ENCODE measurements at regions not wholly inside any gene's neighbourhood (a gene's known extent, or its start where the extent isn't known, plus 50 kb on each side); places are given as distances from the start of the nearest gene placed in this dataset.

DNA sequence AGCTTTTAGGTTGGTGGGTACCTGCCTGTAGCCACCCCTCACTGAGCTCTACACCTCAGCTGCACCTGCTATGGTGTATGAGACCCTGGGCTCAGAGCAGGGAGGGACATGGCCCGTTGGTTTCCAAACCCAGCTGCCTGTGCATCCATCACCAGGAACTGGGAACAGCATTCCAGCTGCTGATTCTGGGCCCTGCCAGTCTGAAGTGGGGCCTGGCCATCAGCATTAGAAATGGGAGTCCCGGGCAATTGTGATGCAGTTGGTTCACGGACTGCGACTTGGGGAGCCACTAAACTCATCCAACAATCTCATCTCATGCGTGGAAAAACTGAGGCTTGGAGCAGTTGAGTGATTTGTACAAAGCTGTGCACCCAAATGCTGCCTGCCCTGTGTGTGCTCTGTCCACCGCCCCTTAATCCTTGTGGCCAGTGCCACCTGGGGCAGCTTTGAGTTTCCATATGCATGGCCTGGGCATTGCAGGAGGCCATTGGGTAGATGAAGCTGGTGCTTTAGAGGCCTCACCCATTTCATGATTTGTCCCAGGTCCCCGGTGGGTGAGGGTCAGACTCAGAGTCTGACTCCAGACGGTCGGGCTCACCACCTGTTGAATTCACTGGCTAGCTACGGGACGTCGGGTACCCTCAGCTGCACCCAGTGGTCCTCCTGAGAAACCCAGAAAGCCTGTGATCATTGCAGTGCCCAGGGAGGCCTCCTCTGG is 109.0 kb upstream of the SHH start:
- Histone ChIP-seq H3K27ac (ENCODE audit: low read depth, low read length, poor library complexity, severe bottlenecking) (no peak overlapping the region), H3K9me3 (ENCODE audit: low read depth, low read length, poor library complexity, severe bottlenecking) (no peaks in the 10 kb centered on the region), H3K36me3 (ENCODE audit: insufficient read depth, low read length, poor library complexity, severe bottlenecking) (no peaks in the 10 kb centered on the region), H3K27me3 (replicated peaks; ENCODE audit: insufficient read depth, low read depth, low read length, poor library complexity) (peaks cover 43% of the 10 kb centered on the region), H3K4me1 (ENCODE audit: insufficient read depth, low read length, poor library complexity, severe bottlenecking) (no peaks in the 10 kb centered on the region), H3K4me3 (ENCODE audit: low read depth, low read length, poor library complexity, severe bottlenecking) (no peak overlapping the region)
- intact Hi-C loops (cut with micrococcal nuclease; ENCODE audit: unreplicated experiment): no loop called here
- no TSS peak for BruUV-seq (replicated peaks)
- ChIA-PET POLR2A (ENCODE audit: low non-redundant PET) (no interaction called here), CTCF (no interaction called here)
- DNase-seq (ENCODE audit: low spot score): no peak
- no peak for TF ChIP-seq EZH2 (IDR thresholded peaks at IDR 0.05; ENCODE audit: borderline replicate concordance, low read depth, low read length, poor library complexity, severe bottlenecking)
- no peak for TF ChIP-seq CTCF (conservative IDR thresholded peaks at IDR 0.05; ENCODE audit: low read depth, low read length)

DNA sequence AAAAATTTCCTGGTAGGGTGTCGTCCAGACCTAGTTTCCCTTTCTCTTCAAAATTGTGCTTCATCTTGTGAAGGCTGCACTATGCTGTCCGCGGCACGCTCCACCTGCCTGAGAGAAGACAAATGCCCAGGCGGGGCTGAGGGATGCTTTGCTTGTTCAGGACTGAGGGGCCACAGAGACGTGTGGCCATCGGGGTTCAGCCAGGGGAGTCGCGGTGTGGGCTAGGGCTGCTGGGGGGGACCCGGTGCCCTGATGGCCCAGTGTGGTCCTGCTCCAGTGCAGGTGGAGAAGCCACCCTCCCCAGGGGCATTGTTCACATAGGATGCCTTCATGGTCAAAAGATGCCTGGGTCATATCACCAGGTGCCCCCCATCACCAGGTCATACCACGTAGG is 107.8 kb upstream of the SHH start:
- no peak overlapping the region for H3K4me3 ChIP-seq (ENCODE audit: low read depth, low read length, poor library complexity, severe bottlenecking)
- TF ChIP-seq CTCF (conservative IDR thresholded peaks at IDR 0.05; ENCODE audit: low read depth, low read length): no peak
- TF ChIP-seq EZH2 (IDR thresholded peaks at IDR 0.05; ENCODE audit: borderline replicate concordance, low read depth, low read length, poor library complexity, severe bottlenecking): no peak
- no TSS peak for BruUV-seq (replicated peaks)
- no peaks in the 10 kb centered on the region for H3K4me1 ChIP-seq (ENCODE audit: insufficient read depth, low read length, poor library complexity, severe bottlenecking)
- no peak for DNase-seq (ENCODE audit: low spot score)
- H3K9me3 ChIP-seq (ENCODE audit: low read depth, low read length, poor library complexity, severe bottlenecking): no peaks in the 10 kb centered on the region
- intact Hi-C loops (cut with micrococcal nuclease; ENCODE audit: unreplicated experiment): no loop called here
- H3K36me3 ChIP-seq (ENCODE audit: insufficient read depth, low read length, poor library complexity, severe bottlenecking): no peaks in the 10 kb centered on the region
- ChIA-PET CTCF (no interaction called here), POLR2A (ENCODE audit: low non-redundant PET) (no interaction called here)
- no peak overlapping the region for H3K27ac ChIP-seq (ENCODE audit: low read depth, low read length, poor library complexity, severe bottlenecking)
- H3K27me3 ChIP-seq (replicated peaks; ENCODE audit: insufficient read depth, low read depth, low read length, poor library complexity): peaks cover 37% of the 10 kb centered on the region

- Histone ChIP-seq H3K9me3 (ENCODE audit: low read depth, low read length, poor library complexity, severe bottlenecking) (no peaks in the 10 kb centered on the region), H3K27me3 (replicated peaks; ENCODE audit: insufficient read depth, low read depth, low read length, poor library complexity) (peaks cover 35% of the 10 kb centered on the region), H3K27ac (ENCODE audit: low read depth, low read length, poor library complexity, severe bottlenecking) (no peak overlapping the region), H3K4me1 (ENCODE audit: insufficient read depth, low read length, poor library complexity, severe bottlenecking) (no peaks in the 10 kb centered on the region), H3K36me3 (ENCODE audit: insufficient read depth, low read length, poor library complexity, severe bottlenecking) (no peaks in the 10 kb centered on the region), H3K4me3 (ENCODE audit: low read depth, low read length, poor library complexity, severe bottlenecking) (no peak overlapping the region)
- POLR2A ChIA-PET (ENCODE audit: low non-redundant PET): no interaction called here
- DNase-seq (ENCODE audit: low spot score): no peak
- CTCF ChIA-PET: no interaction called here
- no TSS peak for BruUV-seq (replicated peaks)
- intact Hi-C loops (cut with micrococcal nuclease; ENCODE audit: unreplicated experiment): no loop called here
- TF ChIP-seq CTCF (conservative IDR thresholded peaks at IDR 0.05; ENCODE audit: low read depth, low read length) (no peak), EZH2 (IDR thresholded peaks at IDR 0.05; ENCODE audit: borderline replicate concordance, low read depth, low read length, poor library complexity, severe bottlenecking) (no peak)
These were observed 107.3 kb upstream of the SHH start for GRCh38 chr7:155919391-155920067.
